Testis (tissue), 2 donors: ENCODE measurements at regions not wholly inside any gene's neighbourhood (a gene's known extent, or its start where the extent isn't known, plus 50 kb on each side); places are given as distances from the start of the nearest gene placed in this dataset.

ENCODE experiments used
- DNase-seq: peaks from one replicate; pipeline ENCODE4 v3.0.0-alpha.2; 2019
- H3K27ac ChIP-seq, 2 donors: fragments of 200-600 bp; sonication (generic); one replicate each; pipeline ENCODE4 v1.5.1; 2019
- H3K27me3 ChIP-seq: fragments of 200-600 bp; sonication (generic); one replicate; pipeline ENCODE4 v1.5.1; 2019
- H3K36me3 ChIP-seq: fragments of 200-600 bp; sonication (generic); one replicate; pipeline ENCODE4 v1.5.1; 2017; ENCODE audit warnings: low read depth; ENCODE audit errors: missing control alignments
- H3K4me1 ChIP-seq: fragments of 200-600 bp; sonication (generic); one replicate; pipeline ENCODE4 v1.5.1; 2019
- H3K4me3 ChIP-seq, 2 donors: fragments of 200-600 bp; sonication (generic); one replicate each; pipeline ENCODE4 v1.5.1; 2017 to 2019
- H3K9me3 ChIP-seq: fragments of 200-600 bp; sonication (generic); one replicate; pipeline ENCODE4 v1.5.1; 2017
- POLR2A ChIP-seq: fragments of 450-650 bp; IDR thresholded peaks from one replicate; pipeline ENCODE4 v1.6.1; 2017; ENCODE audit warnings: antibody characterized with exemption, mild to moderate bottlenecking, moderate library complexity
- WGBS, 2 donors: methylation state at CpG; one replicate each; pipeline ENCODE4 v1.1.5; 2018; 5-methylcytosine and 5-hydroxymethylcytosine counted together
- intact Hi-C: fragments of 100-400 bp; cut with DNase I; formaldehyde crosslinking; loops from one replicate; pipeline ENCODE4 v1.15.1; 2023; ENCODE audit warnings: low total_unique reads
- TF ChIP-seq, protein P1 (sequence below), 3 experiments: fragments of 450-650 bp in 2 of 3; fragments of 200-600 bp in 1 of 3; sonication (generic) in 1 of 3; IDR thresholded peaks; one replicate each; pipeline ENCODE4 v1.5.1; 2016 to 2019; ENCODE audit warnings: antibody characterized with exemption in 3 of 3, mild to moderate bottlenecking in 2 of 3, moderate library complexity in 1 of 3

DNA sequence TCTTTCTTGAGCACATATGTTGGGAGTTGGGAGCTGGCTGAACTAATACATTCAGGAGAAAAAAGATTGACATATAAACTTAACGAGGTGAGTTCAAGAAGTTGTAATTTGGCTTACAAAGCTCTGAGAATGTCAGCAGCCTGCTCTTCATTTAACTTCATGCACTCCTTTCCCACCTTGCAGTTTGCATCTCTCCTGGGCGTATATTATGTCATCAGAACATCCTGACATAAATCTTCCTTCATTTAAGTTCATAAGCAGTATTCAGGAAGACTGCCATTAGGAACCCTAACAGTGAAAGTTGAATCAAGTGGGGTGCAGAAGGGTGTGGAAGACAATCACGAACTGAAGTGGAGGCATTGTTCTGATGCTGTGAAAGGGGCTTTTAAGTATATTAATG is 288.1 kb downstream of the ARPP21 start:
- Histone ChIP-seq H3K4me1 (no peaks in the 10 kb centered on the region), H3K36me3 (no peaks in the 10 kb centered on the region), H3K27me3 (no peaks in the 10 kb centered on the region), H3K27ac (no peak overlapping the region), H3K4me3 (no peak overlapping the region), H3K9me3 (no peaks in the 10 kb centered on the region)
- intact Hi-C loops: no loop called here
- 61 to 65% methylated on average over 3 of the region's 3 CpGs for WGBS, 2 donors
- TF ChIP-seq POLR2A: no peak
- TF ChIP-seq, protein P1, sequence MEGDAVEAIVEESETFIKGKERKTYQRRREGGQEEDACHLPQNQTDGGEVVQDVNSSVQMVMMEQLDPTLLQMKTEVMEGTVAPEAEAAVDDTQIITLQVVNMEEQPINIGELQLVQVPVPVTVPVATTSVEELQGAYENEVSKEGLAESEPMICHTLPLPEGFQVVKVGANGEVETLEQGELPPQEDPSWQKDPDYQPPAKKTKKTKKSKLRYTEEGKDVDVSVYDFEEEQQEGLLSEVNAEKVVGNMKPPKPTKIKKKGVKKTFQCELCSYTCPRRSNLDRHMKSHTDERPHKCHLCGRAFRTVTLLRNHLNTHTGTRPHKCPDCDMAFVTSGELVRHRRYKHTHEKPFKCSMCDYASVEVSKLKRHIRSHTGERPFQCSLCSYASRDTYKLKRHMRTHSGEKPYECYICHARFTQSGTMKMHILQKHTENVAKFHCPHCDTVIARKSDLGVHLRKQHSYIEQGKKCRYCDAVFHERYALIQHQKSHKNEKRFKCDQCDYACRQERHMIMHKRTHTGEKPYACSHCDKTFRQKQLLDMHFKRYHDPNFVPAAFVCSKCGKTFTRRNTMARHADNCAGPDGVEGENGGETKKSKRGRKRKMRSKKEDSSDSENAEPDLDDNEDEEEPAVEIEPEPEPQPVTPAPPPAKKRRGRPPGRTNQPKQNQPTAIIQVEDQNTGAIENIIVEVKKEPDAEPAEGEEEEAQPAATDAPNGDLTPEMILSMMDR (IDR thresholded peaks at IDR 0.05): no peak
- DNase-seq: no peak

DNA sequence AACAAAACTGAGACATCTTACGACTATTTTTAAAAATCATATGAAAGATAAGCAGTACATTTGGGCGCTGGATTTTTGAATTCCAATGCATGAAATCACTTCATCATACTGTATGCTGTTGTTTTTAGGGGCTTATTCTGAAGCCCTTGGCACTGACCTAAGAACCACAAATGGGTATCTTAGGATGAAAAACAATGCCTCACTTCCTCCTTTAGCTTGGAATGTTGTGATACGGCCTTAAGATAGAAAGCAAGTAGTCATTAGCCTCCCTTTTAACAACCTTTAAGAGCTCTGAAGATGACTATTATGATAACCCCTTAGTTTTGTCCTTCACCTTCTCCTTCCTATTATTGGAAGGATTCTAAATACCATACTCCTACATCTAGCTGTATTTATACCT is 289.8 kb downstream of the ARPP21 start:
- H3K4me3 ChIP-seq: no peak overlapping the region
- 77 to 83% methylated on average over 3 of the region's 3 CpGs for WGBS, 2 donors
- no peak for TF ChIP-seq POLR2A
- TF ChIP-seq, protein P1 (IDR thresholded peaks at IDR 0.05): no peak
- intact Hi-C loops: no loop called here
- H3K9me3 ChIP-seq: no peaks in the 10 kb centered on the region
- H3K36me3 ChIP-seq: no peaks in the 10 kb centered on the region
- DNase-seq: no peak
- H3K4me1 ChIP-seq: no peaks in the 10 kb centered on the region
- H3K27ac ChIP-seq: no peak overlapping the region
- no peaks in the 10 kb centered on the region for H3K27me3 ChIP-seq

DNA sequence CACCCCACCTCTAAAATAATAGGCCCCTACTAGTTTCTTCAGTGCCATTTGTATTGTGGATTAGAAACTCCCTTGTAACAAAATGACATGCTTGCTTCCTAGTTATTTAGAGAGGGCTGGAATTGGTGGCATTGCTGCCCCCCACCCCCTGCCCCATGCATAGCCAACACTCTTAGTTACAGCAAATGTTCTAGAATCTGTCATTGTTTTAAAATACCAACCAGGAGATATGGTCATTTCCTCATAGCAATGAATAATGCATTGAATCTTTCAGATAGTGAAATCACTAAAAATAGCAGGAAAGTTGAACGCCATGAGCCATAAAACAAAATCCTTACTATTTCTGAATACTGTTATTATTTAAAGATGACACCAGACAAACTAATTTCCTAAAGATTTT is 292.5 kb downstream of the ARPP21 start:
- H3K36me3 ChIP-seq: no peaks in the 10 kb centered on the region
- 69 to 74% methylated on average over 1 of the region's 1 CpG for WGBS, 2 donors
- H3K4me1 ChIP-seq: no peaks in the 10 kb centered on the region
- DNase-seq: no peak
- no peaks in the 10 kb centered on the region for H3K27me3 ChIP-seq
- intact Hi-C loops: no loop called here
- H3K4me3 ChIP-seq: no peak overlapping the region
- no peak overlapping the region for H3K27ac ChIP-seq
- TF ChIP-seq POLR2A: no peak
- TF ChIP-seq, protein P1 (IDR thresholded peaks at IDR 0.05): no peak
- H3K9me3 ChIP-seq: no peaks in the 10 kb centered on the region

DNA sequence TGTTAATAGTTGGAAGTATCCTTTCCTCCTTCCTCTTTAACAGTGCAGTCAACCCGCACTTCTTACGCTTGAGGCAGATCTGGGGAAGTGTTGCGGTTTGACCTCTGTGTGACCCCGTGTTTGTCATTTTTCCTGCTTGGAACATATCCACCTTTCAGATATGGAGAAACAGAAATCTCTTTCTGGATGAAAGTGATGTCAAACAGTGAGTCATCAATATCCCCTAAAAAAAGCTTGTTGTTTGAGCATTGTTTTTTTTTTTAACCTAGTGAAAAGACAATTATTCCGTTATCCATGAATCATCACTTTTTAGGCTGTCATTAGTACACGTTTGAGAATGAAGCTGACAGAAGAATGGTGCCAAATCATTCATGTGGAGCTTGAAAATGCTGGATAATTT is 293.7 kb downstream of the ARPP21 start:
- no peak overlapping the region for H3K4me3 ChIP-seq
- no peaks in the 10 kb centered on the region for H3K9me3 ChIP-seq
- no peaks in the 10 kb centered on the region for H3K36me3 ChIP-seq
- no peak for DNase-seq
- no peak overlapping the region for H3K27ac ChIP-seq
- TF ChIP-seq, protein P1 (IDR thresholded peaks at IDR 0.05): no peak
- TF ChIP-seq POLR2A: no peak
- WGBS, 2 donors: 38 to 48% methylated on average over 6 of the region's 6 CpGs
- no peaks in the 10 kb centered on the region for H3K27me3 ChIP-seq
- intact Hi-C loops: no loop called here
- no peaks in the 10 kb centered on the region for H3K4me1 ChIP-seq

DNA sequence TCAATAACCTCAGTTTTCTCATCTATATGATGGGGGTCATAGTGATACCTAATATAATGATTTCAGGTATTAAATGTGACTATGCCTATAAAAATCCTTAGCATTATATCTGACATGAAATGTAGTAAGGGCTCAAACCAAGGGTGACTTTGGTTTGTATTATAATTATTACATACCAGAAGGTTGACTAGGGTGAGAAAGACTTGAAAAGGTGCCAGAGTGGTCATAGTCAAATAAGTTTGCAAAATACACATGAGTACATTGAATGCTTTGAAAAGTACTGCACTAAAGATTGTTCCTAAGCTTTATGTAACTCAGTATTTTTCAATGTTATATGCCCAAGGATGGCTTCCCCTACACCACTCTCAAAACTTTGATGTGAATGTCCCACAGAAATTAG is 297.2 kb downstream of the ARPP21 start:
- H3K4me1 ChIP-seq: no peaks in the 10 kb centered on the region
- TF ChIP-seq POLR2A: no peak
- TF ChIP-seq, protein P1 (IDR thresholded peaks at IDR 0.05): no peak
- H3K27me3 ChIP-seq: no peaks in the 10 kb centered on the region
- H3K36me3 ChIP-seq: no peaks in the 10 kb centered on the region
- no peak overlapping the region for H3K27ac ChIP-seq
- no peak overlapping the region for H3K4me3 ChIP-seq
- no peaks in the 10 kb centered on the region for H3K9me3 ChIP-seq
- intact Hi-C loops: no loop called here
- DNase-seq: no peak
